HUDEP-2 (cell line): ENCODE measurements at regions not wholly inside any gene's neighbourhood (a gene's known extent, or its start where the extent isn't known, plus 50 kb on each side); places are given as distances from the start of the nearest gene placed in this dataset.
A peak's percentile ranks its signal among the peaks of the same experiment; 100 is the strongest.

Experiments
- DNase-seq, 76 experiments: peaks; one replicate each; lab custom pipeline; 2025; ENCODE audit not compliant: unreplicated experiment in 76 of 76; lab: John Stamatoyannopoulos, UW

DNA sequence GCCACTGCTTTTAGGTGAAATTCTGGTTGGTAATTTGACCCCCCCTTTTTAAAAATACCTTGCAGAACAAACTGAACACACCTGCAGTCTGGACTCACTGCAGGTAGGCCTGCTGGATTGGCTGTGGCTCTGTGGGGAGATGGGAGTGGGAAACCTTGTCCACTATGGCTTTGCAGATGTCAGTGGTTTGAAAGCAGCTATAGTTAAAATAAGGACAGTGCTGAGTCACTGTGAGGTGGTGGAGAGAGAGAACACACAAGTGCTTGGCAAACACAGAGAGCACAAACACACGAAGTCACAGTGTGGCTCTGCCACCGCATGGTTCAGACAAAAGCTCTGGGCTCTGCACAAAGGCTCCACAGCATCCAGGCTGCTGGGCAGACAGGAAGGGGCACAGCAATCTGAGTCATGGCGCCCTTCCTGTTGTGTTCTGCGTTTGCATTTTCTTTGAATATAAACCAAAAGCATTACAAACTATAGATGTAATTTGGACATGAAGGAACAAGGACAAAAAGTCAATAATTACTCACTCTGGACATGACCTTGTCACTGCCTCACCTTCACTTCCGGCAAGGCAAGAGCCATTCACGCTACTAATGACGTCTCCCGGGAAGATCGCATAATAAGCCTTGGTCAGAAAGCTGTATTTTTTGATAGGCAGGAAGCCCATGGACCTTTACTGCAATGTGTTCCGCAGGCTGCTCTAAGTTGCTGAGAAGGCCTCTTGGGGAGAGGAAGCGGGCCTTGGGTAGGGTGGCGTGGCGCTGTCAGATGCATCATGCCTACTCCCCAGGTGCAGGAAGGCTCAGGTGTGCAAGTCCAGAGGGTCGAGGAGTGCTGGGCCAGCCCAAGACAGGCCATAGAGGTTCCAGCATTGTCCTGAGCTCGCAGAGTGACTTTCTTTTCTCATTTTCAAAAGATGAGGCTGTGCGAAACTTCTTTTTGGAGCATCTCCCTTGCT lies 60.1 kb upstream of the MED9 start:
- peak in 48 of 76 experiments; percentile 4 to 70 (median 31) for DNase-seq

GRCh38 chr17:17417718-17418181 lies 59.0 kb upstream of the MED9 start:
- peak in 74 of 76 experiments; percentile 30 to 96 (median 84) for DNase-seq

- DNase-seq: no peak
Measured at GRCh38 chr17:17419166-17419565, 57.6 kb upstream of the MED9 start.

GRCh38 chr17:17419631-17420030 lies 57.2 kb upstream of the MED9 start:
- peak in 2 of 76 experiments; percentile 4 to 14 for DNase-seq

GRCh38 chr17:17420082-17420481 lies 56.7 kb upstream of the MED9 start:
- no peak for DNase-seq

- no peak for DNase-seq
Measured at GRCh38 chr17:17420561-17421269, 56.1 kb upstream of the MED9 start.

DNA sequence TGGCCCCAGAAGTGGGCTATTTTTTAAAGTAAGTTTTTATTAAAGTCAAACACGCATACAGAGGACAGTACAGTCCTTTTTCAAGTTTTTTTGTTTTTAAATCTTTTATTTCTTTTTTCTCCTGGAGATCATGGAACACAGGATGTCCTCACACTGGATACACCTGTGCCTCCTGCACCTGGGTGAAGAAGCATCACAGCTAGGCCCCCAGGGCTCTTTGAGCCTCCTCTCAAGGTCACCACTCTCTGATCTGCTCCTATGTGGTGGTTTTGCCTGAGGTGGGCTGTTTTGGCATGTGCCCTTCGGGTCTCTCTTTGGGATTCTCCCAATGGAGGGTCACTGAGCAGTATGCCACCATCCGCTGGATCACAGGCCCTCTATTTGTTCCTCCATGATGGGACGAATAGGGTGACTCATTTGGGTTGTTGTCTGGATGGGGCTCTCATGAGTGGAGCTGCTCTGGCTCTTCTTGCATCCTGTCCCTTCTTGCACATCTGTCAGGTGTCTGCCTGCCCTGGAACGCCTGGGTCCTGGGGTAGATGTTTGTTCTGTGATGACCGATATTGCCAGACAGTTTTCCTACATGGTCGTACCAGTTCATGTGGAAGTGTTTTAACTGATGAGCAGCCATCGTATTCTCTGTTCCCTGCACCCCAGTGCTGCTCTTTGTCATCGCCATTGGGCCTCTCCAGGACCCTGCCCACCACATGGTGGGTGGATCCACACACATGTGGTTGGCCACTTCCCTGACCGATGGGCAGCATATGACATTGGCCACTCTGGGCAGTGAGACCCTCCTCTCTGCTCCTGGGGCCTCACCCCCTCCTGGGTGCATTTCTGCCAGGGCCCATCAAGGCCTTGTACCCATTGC lies 55.2 kb upstream of the MED9 start:
- no peak for DNase-seq

GRCh38 chr17:17422217-17422610 lies 54.6 kb upstream of the MED9 start:
- no peak for DNase-seq

DNA sequence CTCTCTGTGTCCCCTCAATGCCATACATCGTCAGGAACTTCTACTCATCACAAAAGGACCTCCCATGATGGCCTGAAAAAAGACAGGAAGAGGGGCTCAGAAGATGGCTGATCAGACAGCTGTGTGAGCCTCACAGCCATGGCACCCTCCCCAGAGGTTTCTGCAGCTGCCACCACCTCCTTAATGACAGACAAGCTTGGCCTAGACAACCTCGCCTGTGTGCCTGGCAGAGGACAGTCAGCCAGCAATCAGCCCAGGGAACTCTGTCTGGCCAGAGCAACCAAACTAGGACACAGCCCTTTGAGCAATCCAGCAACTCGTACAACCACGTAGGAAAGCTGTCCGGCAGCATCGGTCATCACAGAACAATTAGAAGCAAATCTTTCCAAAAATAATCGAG lies 54.2 kb upstream of the MED9 start:
- no peak for DNase-seq

DNA sequence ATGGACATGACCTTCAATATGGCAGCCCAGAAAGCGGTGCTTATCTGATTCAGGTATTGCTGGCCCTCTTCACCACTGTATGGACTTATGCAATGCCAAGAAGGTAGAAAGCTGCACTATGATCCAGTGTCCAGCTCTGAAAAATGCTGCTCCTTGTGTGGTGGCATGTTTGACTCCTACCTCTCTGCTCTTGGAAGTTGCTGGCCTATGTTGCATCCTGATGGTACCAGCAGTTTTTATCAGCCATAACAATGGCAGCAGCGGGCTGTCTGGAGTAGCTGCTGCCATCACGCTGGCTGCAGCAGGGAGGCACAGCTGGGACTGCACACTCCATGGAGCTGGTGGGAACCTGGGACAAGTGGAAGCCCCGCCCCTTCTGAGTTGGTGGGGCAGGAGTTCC lies 53.1 kb upstream of the MED9 start:
- no peak for DNase-seq

- DNase-seq: no peak
Measured at GRCh38 chr17:17424552-17424951, 52.2 kb upstream of the MED9 start.

DNA sequence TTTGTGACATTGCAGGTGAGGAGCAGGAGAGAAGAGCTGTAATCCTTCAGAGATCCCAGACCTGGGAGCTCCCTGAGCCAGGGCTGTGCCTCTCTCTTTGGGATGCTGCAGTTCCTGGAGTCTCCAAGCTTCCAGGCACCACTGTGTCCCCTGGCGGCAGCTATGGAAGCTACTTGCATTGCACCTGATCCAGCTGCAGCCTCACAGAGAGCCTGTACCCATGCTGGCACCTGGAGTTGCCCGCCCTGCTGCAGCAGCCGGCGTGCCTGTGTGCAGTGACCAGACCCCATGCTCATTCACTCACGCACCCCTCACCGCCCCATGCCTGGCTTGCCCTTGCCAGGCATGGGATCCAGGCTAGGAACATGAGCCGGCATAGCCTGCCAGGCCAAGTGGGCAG lies 51.8 kb upstream of the MED9 start:
- no peak for DNase-seq

DNA sequence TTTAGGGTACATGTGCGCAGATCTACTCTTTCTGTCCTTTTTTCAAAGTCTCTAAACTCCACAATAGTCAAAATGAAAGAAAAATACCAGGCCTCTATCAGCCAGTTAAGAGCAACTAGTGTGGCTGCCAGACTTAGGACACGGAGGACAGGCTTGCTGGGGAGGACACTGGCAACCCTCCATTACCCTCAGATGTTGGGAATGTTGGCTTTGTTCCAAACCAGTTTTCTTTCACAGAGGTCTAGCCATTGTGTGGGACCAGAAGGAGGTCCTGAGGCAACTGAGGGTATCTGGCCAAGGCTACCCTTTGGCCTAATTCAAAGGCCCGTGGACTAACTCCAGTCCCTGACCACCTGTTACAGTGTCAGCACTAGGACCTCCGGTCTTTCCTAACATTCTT lies 51.2 kb upstream of the MED9 start:
- no peak for DNase-seq

DNA sequence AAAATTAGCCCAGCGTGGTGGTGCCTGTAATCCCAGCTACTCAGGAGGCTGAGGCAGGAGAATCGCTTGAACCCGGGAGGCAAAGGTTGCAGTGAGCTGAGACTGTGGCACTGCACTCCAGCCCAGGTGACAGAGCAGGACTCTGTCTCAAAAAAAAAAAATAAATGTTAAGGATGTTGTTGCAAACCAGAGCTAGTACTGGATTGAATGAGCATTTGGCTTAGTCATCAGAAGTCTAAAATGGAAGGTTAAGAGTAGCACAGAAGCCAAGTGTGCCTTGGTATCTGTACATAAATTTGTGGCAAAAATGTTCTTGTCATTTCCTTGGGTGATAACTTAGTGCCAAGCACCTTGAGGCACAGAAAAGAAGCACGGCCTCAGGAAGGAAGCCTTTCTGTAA lies 50.6 kb upstream of the MED9 start:
- no peak for DNase-seq
